ENCODE measurements at regions not wholly inside any gene's neighbourhood (a gene's known extent, or its start where the extent isn't known, plus 50 kb on each side); places are given as distances from the start of the nearest gene placed in this dataset.
"Not testable (repeated sequence)": the region's sequence is repeated elsewhere in the genome, so short reads cannot be mapped to it uniquely, and the experiment has no call there.

DNA sequence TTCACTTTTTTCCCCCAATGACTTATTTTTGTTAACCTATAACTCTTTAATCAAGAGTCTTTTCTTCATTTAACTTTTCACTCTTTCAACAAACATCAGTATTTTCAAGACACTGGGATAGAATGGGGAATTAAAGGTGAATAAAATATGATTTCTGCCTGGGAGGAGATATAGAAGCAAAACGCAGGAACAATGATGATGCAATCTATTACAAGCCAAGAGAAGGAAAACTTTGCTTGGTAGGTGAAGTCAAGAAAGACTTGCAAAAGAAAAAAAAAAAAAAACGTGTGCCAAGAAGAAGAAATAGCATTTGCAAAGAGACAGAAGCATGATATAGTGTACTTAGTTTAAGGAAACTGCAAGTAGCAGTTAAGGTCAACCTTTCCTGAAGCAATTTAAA, 207.3 kb upstream of the KCNH7 start:
- Histone ChIP-seq H3K27me3 (ENCODE audit: insufficient read depth, low read length) (no peaks in the 10 kb centered on the region), H3K4me3 (ENCODE audit: low read length in 2 of 2) (no peak overlapping the region), H3K27ac (ENCODE audit: low read depth, low read length) (no peak overlapping the region), H3K36me3 (ENCODE audit: insufficient read depth, low read length) (no peaks in the 10 kb centered on the region), H3K4me1 (ENCODE audit: insufficient read depth, low read length) (no peaks in the 10 kb centered on the region), H3K9me3 (ENCODE audit: control insufficient read depth in 1 of 2, low read length in 2 of 2) (no peaks in the 10 kb centered on the region)
- no peak for DNase-seq
- Mint-ChIP-seq H3K36me3 (no peaks in the 10 kb centered on the region), H3K9me3 (peaks cover 0 to 4% (median 1%) of the 10 kb centered on the region in 8 donors), H3K27me3 (no peaks in the 10 kb centered on the region), H3K4me1 (no peaks in the 10 kb centered on the region), H3K4me3 (no peak overlapping the region), H3K27ac (no peak overlapping the region)
- ChIA-PET CTCF (ENCODE audit: partially characterized antibody) (no interaction called here), POLR2A (ENCODE audit: partially characterized antibody) (no interaction called here)
- intact Hi-C loops (cut with micrococcal nuclease) = no loop called here

DNA sequence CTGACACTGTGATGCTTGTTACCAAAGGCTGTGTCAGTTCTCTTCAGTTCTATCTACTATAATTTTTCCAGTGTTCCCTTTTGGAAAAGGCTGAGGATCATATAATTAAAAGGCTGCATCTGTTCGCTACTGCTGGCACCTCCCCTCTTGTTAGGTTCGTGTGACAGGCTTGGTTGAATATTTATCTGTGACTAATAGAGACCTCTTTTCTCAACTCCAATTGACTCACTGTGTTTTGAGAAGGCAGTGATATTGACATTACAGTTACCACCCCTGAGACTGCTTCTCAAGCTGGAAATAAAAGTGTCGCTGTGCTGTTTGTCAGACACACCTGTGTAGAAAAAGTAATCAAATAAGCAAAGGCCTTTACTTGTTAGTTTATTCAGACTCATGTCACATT, 205.5 kb upstream of the KCNH7 start:
- POLR2A ChIA-PET (ENCODE audit: partially characterized antibody) = no interaction called here
- H3K36me3 ChIP-seq (ENCODE audit: insufficient read depth, low read length) = no peaks in the 10 kb centered on the region
- no peaks in the 10 kb centered on the region for H3K27me3 ChIP-seq (ENCODE audit: insufficient read depth, low read length)
- no peak overlapping the region for H3K27ac Mint-ChIP-seq
- H3K4me3 Mint-ChIP-seq = no peak overlapping the region
- intact Hi-C loops (cut with micrococcal nuclease) = no loop called here
- no peaks in the 10 kb centered on the region for H3K4me1 ChIP-seq (ENCODE audit: insufficient read depth, low read length)
- H3K36me3 Mint-ChIP-seq = no peaks in the 10 kb centered on the region
- DNase-seq = no peak
- CTCF ChIA-PET (ENCODE audit: partially characterized antibody) = no interaction called here
- H3K9me3 ChIP-seq (ENCODE audit: control insufficient read depth in 1 of 2, low read length in 2 of 2) = no peaks in the 10 kb centered on the region
- H3K4me1 Mint-ChIP-seq = no peaks in the 10 kb centered on the region
- H3K9me3 Mint-ChIP-seq = peaks cover 0 to 2% (median under 1%) of the 10 kb centered on the region in 8 donors
- H3K27ac ChIP-seq (ENCODE audit: low read depth, low read length) = no peak overlapping the region
- H3K4me3 ChIP-seq (ENCODE audit: low read length in 2 of 2) = no peak overlapping the region
- no peaks in the 10 kb centered on the region for H3K27me3 Mint-ChIP-seq

DNA sequence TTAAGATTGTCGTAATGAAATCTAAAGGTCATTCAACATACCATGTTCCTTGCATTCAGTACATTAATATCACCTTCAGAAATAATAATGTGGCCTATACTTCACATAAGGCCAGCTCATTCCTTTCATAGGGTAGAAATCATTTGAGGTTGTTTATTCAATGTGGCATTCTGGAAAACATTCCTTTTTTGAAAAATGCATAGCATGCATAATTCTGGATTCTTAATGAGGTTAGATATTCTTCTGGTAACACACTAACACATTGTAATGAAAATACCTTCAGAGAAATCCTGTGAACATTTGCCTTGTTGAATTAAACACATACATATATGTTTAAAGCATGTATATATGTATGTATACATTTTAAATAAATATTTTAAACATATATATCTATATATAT, 204.6 kb upstream of the KCNH7 start:
- intact Hi-C loops (cut with micrococcal nuclease) = no loop called here
- Histone ChIP-seq H3K27me3 (ENCODE audit: insufficient read depth, low read length) (no peaks in the 10 kb centered on the region), H3K4me3 (ENCODE audit: low read length in 2 of 2) (no peak overlapping the region)

GRCh38 chr2:163039266-163039665, 200.7 kb upstream of the KCNH7 start:
- Mint-ChIP-seq H3K9me3 (peaks cover 0 to 4% (median 2%) of the 10 kb centered on the region in 8 donors), H3K27ac (no peak overlapping the region), H3K4me1 (no peaks in the 10 kb centered on the region), H3K27me3 (no peaks in the 10 kb centered on the region), H3K36me3 (no peaks in the 10 kb centered on the region), H3K4me3 (no peak overlapping the region)
- ChIA-PET POLR2A (ENCODE audit: partially characterized antibody) (no interaction called here), CTCF (ENCODE audit: partially characterized antibody) (no interaction called here)
- H3K27me3 ChIP-seq (ENCODE audit: insufficient read depth, low read length) = no peaks in the 10 kb centered on the region
- no peak for DNase-seq
- no peaks in the 10 kb centered on the region for H3K36me3 ChIP-seq (ENCODE audit: insufficient read depth, low read length)
- H3K9me3 ChIP-seq (ENCODE audit: control insufficient read depth in 1 of 2, low read length in 2 of 2) = no peaks in the 10 kb centered on the region
- H3K27ac ChIP-seq (ENCODE audit: low read depth, low read length) = no peak overlapping the region
- no peaks in the 10 kb centered on the region for H3K4me1 ChIP-seq (ENCODE audit: insufficient read depth, low read length)
- H3K4me3 ChIP-seq (ENCODE audit: low read length in 2 of 2) = no peak overlapping the region
- intact Hi-C loops (cut with micrococcal nuclease) = no loop called here

More for the DNA sequence above, 204.6 kb upstream of the KCNH7 start:
- DNase-seq = no peak
- H3K4me1 Mint-ChIP-seq = no peaks in the 10 kb centered on the region
- H3K36me3 Mint-ChIP-seq = no peaks in the 10 kb centered on the region
- Histone ChIP-seq H3K36me3 (ENCODE audit: insufficient read depth, low read length) (no peaks in the 10 kb centered on the region), H3K4me1 (ENCODE audit: insufficient read depth, low read length) (no peaks in the 10 kb centered on the region), H3K27ac (ENCODE audit: low read depth, low read length) (no peak overlapping the region), H3K9me3 (ENCODE audit: control insufficient read depth in 1 of 2, low read length in 2 of 2) (no peaks in the 10 kb centered on the region)
- H3K27ac Mint-ChIP-seq = no peak overlapping the region
- H3K9me3 Mint-ChIP-seq = peaks cover 0 to 2% (median 0%) of the 10 kb centered on the region in 8 donors
- ChIA-PET CTCF (ENCODE audit: partially characterized antibody) (no interaction called here), POLR2A (ENCODE audit: partially characterized antibody) (no interaction called here)
- no peak overlapping the region for H3K4me3 Mint-ChIP-seq
- no peaks in the 10 kb centered on the region for H3K27me3 Mint-ChIP-seq

GRCh38 chr2:163028807-163029206, 190.2 kb upstream of the KCNH7 start:
- Mint-ChIP-seq H3K27ac (no peak overlapping the region), H3K4me3 (no peak overlapping the region), H3K36me3 (no peaks in the 10 kb centered on the region), H3K4me1 (no peaks in the 10 kb centered on the region), H3K27me3 (peaks cover 0 to 2% of the 10 kb centered on the region in 2 donors), H3K9me3 (peaks cover 0 to 10% (median 3%) of the 10 kb centered on the region in 8 donors)
- no peaks in the 10 kb centered on the region for H3K27me3 ChIP-seq (ENCODE audit: insufficient read depth, low read length)
- H3K4me1 ChIP-seq (ENCODE audit: insufficient read depth, low read length) = no peaks in the 10 kb centered on the region
- DNase-seq = no peak
- intact Hi-C loops (cut with micrococcal nuclease) = no loop called here
- CTCF ChIA-PET (ENCODE audit: partially characterized antibody) = no interaction called here
- no peak overlapping the region for H3K4me3 ChIP-seq (ENCODE audit: low read length in 2 of 2)
- H3K9me3 ChIP-seq (ENCODE audit: control insufficient read depth in 1 of 2, low read length in 2 of 2) = no peaks in the 10 kb centered on the region
- no peak overlapping the region for H3K27ac ChIP-seq (ENCODE audit: low read depth, low read length)
- no peaks in the 10 kb centered on the region for H3K36me3 ChIP-seq (ENCODE audit: insufficient read depth, low read length)
- POLR2A ChIA-PET (ENCODE audit: partially characterized antibody) = no interaction called here

- H3K27ac Mint-ChIP-seq; POLR2A ChIA-PET (ENCODE audit: partially characterized antibody); H3K9me3 ChIP-seq (ENCODE audit: control insufficient read depth in 1 of 2, low read length in 2 of 2); H3K36me3 Mint-ChIP-seq; H3K4me1 Mint-ChIP-seq; CTCF ChIA-PET (ENCODE audit: partially characterized antibody); H3K9me3 Mint-ChIP-seq; H3K4me1 ChIP-seq (ENCODE audit: insufficient read depth, low read length); H3K36me3 ChIP-seq (ENCODE audit: insufficient read depth, low read length); H3K4me3 ChIP-seq (ENCODE audit: low read length in 2 of 2); DNase-seq; intact Hi-C loops (cut with micrococcal nuclease); H3K27me3 Mint-ChIP-seq; H3K4me3 Mint-ChIP-seq; H3K27me3 ChIP-seq (ENCODE audit: insufficient read depth, low read length); H3K27ac ChIP-seq (ENCODE audit: low read depth, low read length): not testable (repeated sequence)
Observed at GRCh38 chr2:163026136-163026775, 187.7 kb upstream of the KCNH7 start.

DNA sequence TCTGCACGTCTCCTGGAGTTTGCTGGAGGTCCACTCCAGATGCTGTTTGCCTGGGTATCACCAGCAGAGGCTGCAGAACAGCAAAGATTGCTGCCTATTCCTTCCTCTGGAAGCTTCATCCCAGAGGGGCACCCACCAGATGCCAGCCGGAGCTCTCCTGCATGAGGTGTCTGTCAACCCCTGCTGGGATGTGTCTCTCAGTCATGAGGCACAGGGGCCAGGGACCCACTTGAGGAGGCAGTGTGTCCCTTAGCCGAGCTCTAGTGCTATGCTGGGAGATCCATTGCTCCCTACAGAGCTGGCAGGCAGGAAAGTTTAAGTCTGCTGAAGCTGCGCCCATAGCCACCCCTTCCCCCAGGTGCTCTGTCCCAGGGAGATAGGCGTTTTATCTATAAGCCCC, 178.3 kb upstream of the KCNH7 start:
- H3K4me1 ChIP-seq (ENCODE audit: insufficient read depth, low read length); H3K27me3 ChIP-seq (ENCODE audit: insufficient read depth, low read length); H3K4me3 Mint-ChIP-seq; DNase-seq; H3K4me3 ChIP-seq (ENCODE audit: low read length in 2 of 2); H3K27ac ChIP-seq (ENCODE audit: low read depth, low read length); H3K27me3 Mint-ChIP-seq; H3K27ac Mint-ChIP-seq; POLR2A ChIA-PET (ENCODE audit: partially characterized antibody); CTCF ChIA-PET (ENCODE audit: partially characterized antibody); H3K36me3 ChIP-seq (ENCODE audit: insufficient read depth, low read length); H3K36me3 Mint-ChIP-seq; H3K9me3 ChIP-seq (ENCODE audit: control insufficient read depth in 1 of 2, low read length in 2 of 2); H3K4me1 Mint-ChIP-seq; intact Hi-C loops (cut with micrococcal nuclease): not testable (repeated sequence)
- H3K9me3 Mint-ChIP-seq = peaks cover 0 to 14% (median 9%) of the 10 kb centered on the region in 8 donors

DNA sequence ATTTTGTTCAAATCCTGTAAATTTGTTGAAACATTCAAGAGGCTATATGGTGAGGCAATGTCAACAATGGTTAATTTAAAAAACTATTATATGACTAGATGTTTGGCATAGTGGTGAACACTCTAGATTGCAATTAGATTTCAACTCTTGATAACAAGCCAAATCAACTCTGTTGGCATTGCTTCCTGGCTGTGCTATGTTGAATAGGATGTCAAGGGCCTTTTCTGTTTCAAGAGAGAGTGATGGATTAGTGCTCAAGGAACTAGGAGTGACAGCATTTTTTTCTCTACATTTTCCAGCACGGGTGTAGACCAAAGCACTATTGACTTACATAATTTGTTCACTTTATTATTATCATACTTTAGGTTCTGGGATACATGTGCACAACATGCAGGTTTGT, 172.4 kb upstream of the KCNH7 start:
- Histone ChIP-seq H3K27me3 (ENCODE audit: insufficient read depth, low read length) (no peaks in the 10 kb centered on the region), H3K9me3 (ENCODE audit: control insufficient read depth in 1 of 2, low read length in 2 of 2) (no peaks in the 10 kb centered on the region), H3K4me3 (ENCODE audit: low read length in 2 of 2) (no peak overlapping the region), H3K36me3 (ENCODE audit: insufficient read depth, low read length) (no peaks in the 10 kb centered on the region), H3K27ac (ENCODE audit: low read depth, low read length) (no peak overlapping the region), H3K4me1 (ENCODE audit: insufficient read depth, low read length) (no peaks in the 10 kb centered on the region)
- Mint-ChIP-seq H3K4me3 (no peak overlapping the region), H3K27me3 (no peaks in the 10 kb centered on the region), H3K4me1 (no peaks in the 10 kb centered on the region), H3K27ac (no peak overlapping the region), H3K9me3 (peaks cover 0 to 13% (median 7%) of the 10 kb centered on the region in 8 donors), H3K36me3 (no peaks in the 10 kb centered on the region)
- intact Hi-C loops (cut with micrococcal nuclease) = no loop called here
- ChIA-PET CTCF (ENCODE audit: partially characterized antibody) (no interaction called here), POLR2A (ENCODE audit: partially characterized antibody) (no interaction called here)
- no peak for DNase-seq

Measured in CD4-positive, alpha-beta memory T cell (primary cell).